HUES64 (cell line): ENCODE measurements at regions not wholly inside any gene's neighbourhood (a gene's known extent, or its start where the extent isn't known, plus 50 kb on each side); places are given as distances from the start of the nearest gene placed in this dataset.
A peak's percentile ranks its signal among the peaks of the same experiment; 100 is the strongest.

Source experiments
- H3K27ac ChIP-seq: 2 replicates; pipeline ENCODE4 v1.7.0; 2013; ENCODE audit warnings: low read depth, low read length, inconsistent platforms
- H3K27me3 ChIP-seq: 2 replicates; pipeline ENCODE4 v1.6.1; 2013; ENCODE audit warnings: mild to moderate bottlenecking, low read length; ENCODE audit not compliant: insufficient read depth
- H3K36me3 ChIP-seq: 2 replicates; pipeline ENCODE4 v1.6.1; 2013; ENCODE audit warnings: mild to moderate bottlenecking, low read length; ENCODE audit not compliant: insufficient read depth
- H3K4me1 ChIP-seq: 2 replicates; pipeline ENCODE4 v1.6.1; 2013; ENCODE audit warnings: mild to moderate bottlenecking, low read length, moderate library complexity; ENCODE audit not compliant: insufficient read depth
- H3K4me3 ChIP-seq: 2 replicates; pipeline ENCODE4 v1.5.1; 2013; ENCODE audit warnings: mild to moderate bottlenecking, low read length, moderate library complexity
- H3K9ac ChIP-seq: 2 replicates; pipeline ENCODE4 v1.6.1; 2013; ENCODE audit warnings: mild to moderate bottlenecking, low read depth, low read length
- H3K9me3 ChIP-seq: 2 replicates; pipeline ENCODE4 v1.6.1; 2013; ENCODE audit warnings: low read depth, low read length; ENCODE audit not compliant: insufficient read depth
- WGBS: fragments of 150-250, 120-280 bp; methylation state at CpG from one replicate; pipeline ENCODE4 v1.1.7; 2013; ENCODE audit warnings: missing lambda C conversion rate; 5-methylcytosine and 5-hydroxymethylcytosine counted together

DNA sequence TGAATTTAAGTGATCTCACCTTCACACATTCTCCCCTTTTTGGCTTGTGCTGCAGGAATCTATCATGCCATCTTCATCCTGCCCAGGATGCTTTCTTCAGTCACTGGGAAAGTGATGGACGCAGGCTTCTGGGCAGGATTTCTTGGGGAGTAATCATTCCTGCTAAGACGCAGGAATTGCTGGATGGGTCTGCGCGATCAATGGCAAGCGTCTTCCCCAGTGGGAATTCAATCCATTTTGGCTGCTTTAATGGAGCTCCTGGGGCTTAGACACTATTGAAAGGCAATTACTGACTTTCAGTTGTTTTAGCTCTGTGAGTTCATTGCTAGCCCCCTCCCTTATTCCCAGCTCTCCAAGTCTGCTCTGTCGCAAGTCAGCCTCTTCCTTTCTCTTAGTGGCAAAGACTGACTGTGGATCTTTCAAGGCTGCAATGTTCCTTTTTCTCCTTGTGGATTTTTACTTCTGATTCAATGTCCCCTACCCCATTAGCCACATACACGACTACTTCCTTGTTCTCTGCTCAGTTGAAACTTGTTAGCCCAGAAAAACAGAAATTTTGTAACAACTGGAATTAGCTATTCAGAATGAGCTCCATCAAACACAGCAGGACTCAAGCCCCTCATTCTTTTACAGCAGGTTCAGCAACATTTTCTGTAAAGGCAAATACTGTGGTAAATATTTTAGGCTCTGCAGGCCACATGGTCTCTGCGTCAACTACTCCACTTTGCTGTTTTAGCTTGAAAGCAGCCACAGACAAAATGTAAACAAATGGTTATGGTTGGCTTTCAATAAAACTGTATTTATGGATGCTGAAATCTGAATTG, 154.9 kb downstream of the ASB9 start:
- no peaks in the 10 kb centered on the region for H3K9me3 ChIP-seq
- peaks cover 9% of the 10 kb centered on the region for H3K4me1 ChIP-seq
- WGBS, result 44% methylated on average over 8 of the region's 8 CpGs
- peak overlapping the region; percentile 43 for H3K27ac ChIP-seq
- no peaks in the 10 kb centered on the region for H3K36me3 ChIP-seq
- H3K9ac ChIP-seq, result peak overlapping the region; percentile 48
- H3K27me3 ChIP-seq, result no peaks in the 10 kb centered on the region
- no peak overlapping the region for H3K4me3 ChIP-seq

DNA sequence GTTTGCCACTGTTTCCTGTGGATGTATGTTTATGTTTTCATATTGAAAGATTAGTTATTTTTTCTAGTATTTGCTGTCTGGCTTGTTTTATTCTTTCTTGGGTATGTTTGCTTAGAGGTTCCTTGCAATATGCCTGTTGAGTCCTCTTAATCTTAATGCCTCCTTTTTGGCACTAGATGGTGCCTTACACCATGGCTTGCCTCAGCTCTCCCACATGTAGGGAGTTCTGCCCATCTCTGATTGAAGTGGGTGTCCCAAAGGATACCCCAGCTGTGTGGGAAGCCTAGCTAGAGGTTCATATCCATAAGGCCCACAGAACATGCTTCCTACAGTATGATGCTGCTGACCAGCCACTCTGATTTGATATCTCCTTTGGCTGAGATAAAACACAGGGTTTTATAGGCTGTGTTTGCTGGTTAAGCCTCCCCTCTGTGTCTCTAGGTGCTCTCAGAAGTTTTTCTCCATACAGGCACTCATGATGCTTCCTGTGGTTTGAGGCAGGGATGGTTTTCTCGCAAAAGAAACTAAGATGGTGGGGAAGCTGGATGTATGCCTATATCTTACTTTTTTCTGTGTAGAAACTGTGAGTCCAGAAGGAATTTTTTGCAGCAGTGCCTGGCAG, 162.4 kb downstream of the ASB9 start:
- Histone ChIP-seq H3K9me3 (peaks cover 8% of the 10 kb centered on the region; the same call in 1 of the 2 replicates), H3K9ac (no peak overlapping the region), H3K4me3 (no peak overlapping the region), H3K4me1 (no peaks in the 10 kb centered on the region), H3K27ac (no peak overlapping the region), H3K27me3 (no peaks in the 10 kb centered on the region), H3K36me3 (no peaks in the 10 kb centered on the region)
- 83% methylated on average over 1 of the region's 1 CpG for WGBS

DNA sequence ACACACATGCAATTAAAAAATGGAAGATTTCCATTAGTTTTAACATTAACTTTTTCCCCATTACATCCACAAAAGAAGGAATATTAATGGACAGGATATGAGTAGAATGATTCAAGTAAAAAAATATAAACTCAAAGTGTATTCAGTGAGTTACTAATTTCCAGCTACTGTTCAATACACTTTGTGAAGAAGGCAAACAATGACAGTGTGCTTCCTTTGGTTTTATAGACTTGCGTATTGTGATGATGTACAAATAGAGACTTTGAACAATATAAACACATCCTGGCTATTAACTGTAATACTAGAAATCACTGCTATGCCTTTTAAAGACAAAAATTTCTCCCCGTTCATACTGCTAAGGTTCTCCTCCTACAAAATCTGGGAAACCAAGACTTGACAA, 171.4 kb downstream of the ASB9 start:
- 97% methylated on average over 1 of the region's 2 CpGs for WGBS
- H3K27me3 ChIP-seq, result no peaks in the 10 kb centered on the region

DNA sequence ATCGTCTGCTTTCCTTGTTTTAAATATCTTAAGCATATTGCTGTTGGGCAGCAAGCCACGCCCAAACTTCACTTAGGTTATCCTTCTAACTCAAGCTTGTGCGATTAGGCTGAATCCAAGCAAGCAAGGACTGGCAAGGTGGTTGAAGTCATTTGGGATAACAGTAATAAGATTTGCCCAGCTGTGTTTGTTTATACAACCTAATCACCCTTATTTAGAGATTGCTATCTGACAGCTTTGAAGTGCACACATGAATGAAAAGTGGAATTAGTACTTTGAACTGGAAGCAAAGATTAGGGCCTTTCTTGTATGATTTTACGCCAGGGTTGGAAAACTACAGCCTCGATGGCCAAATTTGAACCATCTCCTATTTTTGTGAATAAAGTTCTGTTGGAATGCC, 182.1 kb downstream of the ASB9 start:
- 97% methylated on average over 2 of the region's 5 CpGs for WGBS
- H3K27me3 ChIP-seq, result no peaks in the 10 kb centered on the region
- no peak overlapping the region for H3K9ac ChIP-seq
- H3K36me3 ChIP-seq, result no peaks in the 10 kb centered on the region
- H3K4me1 ChIP-seq, result no peaks in the 10 kb centered on the region
- H3K9me3 ChIP-seq, result no peaks in the 10 kb centered on the region
- H3K4me3 ChIP-seq, result no peak overlapping the region
- no peak overlapping the region for H3K27ac ChIP-seq

More for the DNA sequence above, 171.4 kb downstream of the ASB9 start:
- Histone ChIP-seq H3K4me1 (no peaks in the 10 kb centered on the region), H3K4me3 (no peak overlapping the region), H3K9me3 (no peaks in the 10 kb centered on the region), H3K9ac (no peak overlapping the region), H3K27ac (no peak overlapping the region), H3K36me3 (no peaks in the 10 kb centered on the region)

DNA sequence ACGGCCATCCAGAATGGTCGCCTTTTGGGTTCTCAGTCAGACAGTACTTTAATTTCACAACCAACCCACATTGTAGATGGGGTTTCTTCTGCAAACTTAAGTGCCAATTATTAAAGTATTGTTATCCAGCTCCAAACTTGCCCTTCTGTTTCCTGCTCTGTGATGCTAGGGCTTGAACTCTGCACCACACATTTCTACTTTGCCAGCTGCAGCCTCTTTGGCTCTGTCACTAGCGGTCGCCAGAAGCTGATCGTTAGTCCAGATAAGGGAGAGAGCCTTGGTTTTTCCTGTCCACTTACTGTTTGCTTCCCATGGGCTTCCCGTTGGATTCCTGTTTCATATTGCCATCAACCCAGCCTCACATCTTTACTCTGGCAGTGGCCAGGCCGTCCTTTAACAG, 196.6 kb downstream of the ASB9 start:
- 93% methylated on average over 7 of the region's 7 CpGs for WGBS
- H3K9ac ChIP-seq, result no peak overlapping the region

DNA sequence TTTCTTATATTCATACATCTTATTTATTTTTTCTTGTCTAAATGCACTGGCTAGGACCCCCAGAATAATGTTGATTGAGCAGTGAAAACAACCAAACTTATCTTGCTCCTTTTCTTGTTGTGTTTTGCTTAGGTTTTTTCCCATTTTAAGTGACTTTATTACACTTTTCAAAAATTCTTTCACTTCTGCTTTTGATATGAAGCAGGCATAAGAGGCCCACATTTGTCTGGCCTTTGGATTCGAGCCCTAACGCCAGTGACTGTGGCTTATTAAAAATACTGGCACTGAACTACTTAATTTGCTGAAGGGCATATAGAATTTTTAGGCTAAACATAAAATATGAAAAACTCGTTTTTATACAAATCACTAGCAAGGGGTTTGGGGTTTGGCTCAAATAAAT, 197.0 kb downstream of the ASB9 start:
- Histone ChIP-seq H3K4me1 (no peaks in the 10 kb centered on the region), H3K9me3 (no peaks in the 10 kb centered on the region), H3K4me3 (no peak overlapping the region), H3K27me3 (no peaks in the 10 kb centered on the region), H3K9ac (no peak overlapping the region), H3K27ac (no peak overlapping the region), H3K36me3 (no peaks in the 10 kb centered on the region)
- 100% methylated on average over 2 of the region's 3 CpGs for WGBS

More for the DNA sequence above, 196.6 kb downstream of the ASB9 start:
- no peak overlapping the region for H3K4me3 ChIP-seq
- no peak overlapping the region for H3K27ac ChIP-seq
- H3K27me3 ChIP-seq, result no peaks in the 10 kb centered on the region
- no peaks in the 10 kb centered on the region for H3K36me3 ChIP-seq
- no peaks in the 10 kb centered on the region for H3K9me3 ChIP-seq
- H3K4me1 ChIP-seq, result no peaks in the 10 kb centered on the region

DNA sequence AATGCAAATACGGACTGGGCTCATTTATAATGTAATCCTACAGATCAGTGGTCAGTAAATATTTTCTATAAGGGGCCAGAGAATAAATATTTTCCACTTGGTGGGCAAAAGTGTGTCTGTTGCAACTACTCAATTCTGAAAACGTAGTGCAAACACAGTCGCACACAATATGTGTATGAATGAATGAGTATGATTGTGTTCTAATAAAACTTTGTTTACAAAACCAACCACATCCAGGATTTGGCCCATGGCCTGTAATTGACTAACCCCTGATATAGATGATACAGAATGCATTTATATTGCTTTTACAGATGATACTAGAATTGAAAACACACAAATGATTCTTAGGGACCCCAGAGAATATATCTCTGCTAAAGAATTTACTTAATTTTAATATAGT, 197.6 kb downstream of the ASB9 start:
- 82% methylated on average over 2 of the region's 3 CpGs for WGBS
- Histone ChIP-seq H3K4me1 (no peaks in the 10 kb centered on the region), H3K27ac (no peak overlapping the region), H3K9me3 (no peaks in the 10 kb centered on the region), H3K9ac (no peak overlapping the region), H3K27me3 (no peaks in the 10 kb centered on the region), H3K36me3 (no peaks in the 10 kb centered on the region), H3K4me3 (no peak overlapping the region)

DNA sequence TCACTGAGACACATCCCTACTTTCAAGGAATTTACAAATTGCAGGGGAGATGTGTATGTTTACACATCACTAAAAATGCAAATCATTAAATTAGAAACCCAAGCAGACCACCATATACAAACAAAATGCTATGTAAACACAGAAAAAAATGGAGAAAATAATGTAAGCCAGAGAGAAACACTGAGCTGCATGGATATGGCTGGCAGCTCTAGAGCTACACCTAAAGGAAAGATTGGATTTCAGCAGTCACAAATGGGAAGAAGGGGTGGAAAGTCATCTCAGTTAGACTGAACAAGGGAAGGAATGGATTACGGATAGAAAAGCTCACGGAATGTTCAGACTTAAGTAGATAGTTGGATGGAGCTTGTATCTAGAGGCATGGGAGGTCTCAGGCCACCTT, 186.3 kb downstream of the MOSPD2 start:
- Histone ChIP-seq H3K4me3 (no peak overlapping the region), H3K36me3 (no peaks in the 10 kb centered on the region), H3K9ac (no peak overlapping the region), H3K27ac (no peak overlapping the region), H3K4me1 (no peaks in the 10 kb centered on the region), H3K9me3 (no peaks in the 10 kb centered on the region), H3K27me3 (no peaks in the 10 kb centered on the region)
- 88% methylated on average over 2 of the region's 2 CpGs for WGBS

DNA sequence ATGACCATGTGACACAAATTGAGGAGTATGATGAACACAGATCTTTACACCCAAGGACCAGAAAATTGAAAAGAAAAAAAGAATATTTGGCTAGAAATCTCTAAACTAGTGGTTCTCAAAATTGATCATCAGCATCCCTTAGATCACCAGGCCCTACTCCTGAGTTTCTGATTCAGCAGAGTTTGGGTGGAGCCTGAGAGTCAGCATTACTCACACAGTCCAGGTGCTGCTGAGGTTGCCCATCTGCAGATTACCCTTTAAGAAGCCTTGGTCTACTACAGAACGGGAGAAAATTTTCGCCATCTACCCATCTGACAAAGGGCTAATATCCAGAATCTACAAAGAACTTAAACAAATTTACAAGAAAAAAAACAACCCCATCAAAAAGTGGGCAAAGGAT, 182.8 kb downstream of the MOSPD2 start:
- Histone ChIP-seq H3K4me3 (no peak overlapping the region), H3K9ac (no peak overlapping the region), H3K9me3 (no peaks in the 10 kb centered on the region), H3K27ac (no peak overlapping the region), H3K27me3 (no peaks in the 10 kb centered on the region), H3K4me1 (no peaks in the 10 kb centered on the region), H3K36me3 (no peaks in the 10 kb centered on the region)
- WGBS, result 87% methylated on average over 2 of the region's 2 CpGs

DNA sequence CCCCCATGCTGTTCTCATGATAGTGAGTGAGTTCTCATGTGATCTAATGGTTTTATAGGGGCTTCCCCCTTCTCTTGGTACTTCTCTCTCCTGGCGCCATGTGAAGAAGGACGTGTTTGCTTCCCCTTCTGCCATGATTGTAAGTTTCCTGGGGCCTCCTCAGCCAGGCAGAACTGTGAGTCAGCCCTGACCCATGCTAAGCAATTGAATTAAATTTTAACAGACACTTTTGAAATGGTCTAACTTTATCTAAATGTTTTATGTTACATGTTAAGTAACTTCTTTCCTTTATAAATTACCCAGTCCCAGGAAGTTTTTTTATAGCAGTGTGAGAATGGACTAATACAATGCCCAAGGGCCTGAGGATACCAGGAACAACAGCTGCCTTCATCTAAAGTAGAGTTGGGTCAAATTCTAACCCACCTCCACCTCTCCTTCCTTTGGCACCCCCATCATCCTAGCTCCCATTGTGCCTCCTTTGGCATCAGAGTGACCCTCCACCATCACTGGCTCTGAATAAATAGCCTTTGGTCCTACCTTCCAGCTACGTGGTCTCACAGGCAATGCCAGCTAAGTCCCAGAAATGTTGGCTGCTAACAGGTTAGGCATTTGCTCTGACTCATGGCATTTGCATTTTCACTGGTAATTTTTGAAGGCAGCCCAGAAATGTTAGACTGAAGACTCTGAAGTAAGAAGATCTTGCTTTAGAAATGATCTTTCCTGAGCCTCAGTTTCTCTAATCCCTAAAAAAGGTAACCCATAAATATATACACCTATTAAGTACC, 182.1 kb downstream of the MOSPD2 start:
- Histone ChIP-seq H3K27ac (no peak overlapping the region), H3K4me1 (no peaks in the 10 kb centered on the region), H3K9ac (no peak overlapping the region), H3K36me3 (no peaks in the 10 kb centered on the region), H3K4me3 (no peak overlapping the region), H3K27me3 (no peaks in the 10 kb centered on the region), H3K9me3 (peaks cover 3% of the 10 kb centered on the region; the same call in 1 of the 2 replicates)
- 89% methylated on average over 3 of the region's 3 CpGs for WGBS

DNA sequence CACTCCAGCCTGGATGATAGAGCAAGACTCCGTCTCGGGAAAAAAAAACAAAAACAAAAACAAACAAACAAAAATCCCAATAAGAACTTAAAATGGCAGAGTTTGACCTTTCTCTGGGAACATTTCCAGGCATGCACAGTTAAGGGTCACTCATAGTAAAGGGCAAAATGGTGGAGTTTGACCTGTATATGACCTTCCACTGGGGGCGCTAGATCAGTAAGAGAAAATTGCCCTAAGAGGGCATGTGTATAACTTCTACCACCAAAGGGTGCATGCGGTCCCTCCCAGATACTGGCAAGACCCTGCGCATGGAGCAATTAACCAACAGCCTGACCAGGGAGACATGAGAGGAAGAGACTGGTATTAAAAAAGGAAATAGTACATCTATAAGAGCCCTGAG, 177.2 kb downstream of the MOSPD2 start:
- Histone ChIP-seq H3K4me1 (no peaks in the 10 kb centered on the region), H3K36me3 (no peaks in the 10 kb centered on the region), H3K27me3 (no peaks in the 10 kb centered on the region), H3K9ac (no peak overlapping the region), H3K4me3 (no peak overlapping the region), H3K9me3 (peaks cover 4% of the 10 kb centered on the region; the same call in 1 of the 2 replicates), H3K27ac (no peak overlapping the region)
- 96% methylated on average over 3 of the region's 5 CpGs for WGBS
